Midbrain (tissue), 1 donor: ENCODE measurements at regions not wholly inside any gene's neighbourhood (a gene's known extent, or its start where the extent isn't known, plus 50 kb on each side); places are given as distances from the start of the nearest gene placed in this dataset.
A peak's percentile ranks its signal among the peaks of the same experiment; 100 is the strongest.

ENCODE experiments used
- DNase-seq: peaks from one replicate; lab custom pipeline; 2025; lab: John Stamatoyannopoulos, UW

GRCh38 chr14:96980835-96981234 lies 183.7 kb downstream of the VRK1 start:
- no peak for DNase-seq

DNA sequence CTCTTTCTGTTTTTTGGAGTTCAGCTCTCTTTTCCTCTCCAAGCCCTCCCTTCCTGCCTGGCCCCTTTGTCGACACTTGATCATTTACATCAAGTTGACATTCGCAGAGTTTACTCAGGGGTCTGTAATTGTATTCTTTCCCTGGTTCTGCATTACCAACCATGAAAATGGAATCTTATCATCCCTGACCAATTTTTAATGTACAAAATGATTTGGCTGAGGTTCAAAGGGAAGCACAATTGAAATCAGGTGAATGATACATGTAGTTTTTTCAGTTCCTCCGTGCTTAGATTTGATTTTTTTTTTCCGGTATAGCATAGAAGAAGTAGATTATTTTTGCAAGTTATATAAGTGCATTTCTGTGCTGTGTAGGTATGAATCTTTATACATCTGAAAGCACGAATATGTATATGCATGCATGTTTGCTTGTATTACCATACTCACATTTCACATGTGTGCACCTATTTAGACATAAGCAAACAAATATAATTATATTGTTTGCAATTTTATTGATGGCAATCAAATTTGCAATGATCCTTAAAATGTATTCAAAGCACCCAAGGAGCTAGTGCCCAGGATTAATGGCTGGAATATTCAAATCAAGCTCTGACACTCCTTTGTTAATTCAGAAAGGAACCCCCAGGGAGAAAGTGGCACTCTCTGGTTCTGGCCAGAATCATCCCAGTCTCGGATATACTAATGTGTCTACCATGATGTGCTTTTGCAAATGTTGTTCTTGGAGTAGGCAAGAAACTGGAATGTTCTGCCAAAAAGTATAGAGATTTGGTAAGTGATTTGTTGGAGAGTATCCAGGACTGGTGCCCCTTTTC lies 189.3 kb downstream of the VRK1 start:
- no peak for DNase-seq

DNA sequence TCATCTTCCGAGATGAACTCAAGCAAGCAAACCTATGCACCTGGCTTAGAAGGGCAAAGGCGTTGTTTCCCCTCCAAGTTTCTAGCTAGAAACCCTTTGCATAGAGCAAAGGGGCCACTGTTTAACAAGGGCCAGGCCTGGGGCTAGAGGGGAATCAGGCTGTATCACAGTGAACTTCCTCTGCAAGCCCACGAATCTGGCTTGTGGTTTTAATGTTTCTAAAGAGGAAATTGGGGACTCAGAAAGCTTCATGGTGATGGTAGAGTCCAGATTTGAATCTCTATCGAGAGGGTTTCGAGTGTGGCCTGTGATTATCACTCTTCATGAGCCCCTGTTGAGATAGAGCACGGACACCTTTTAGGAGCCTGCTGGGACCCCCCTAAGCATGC lies 189.9 kb downstream of the VRK1 start:
- no peak for DNase-seq

DNA sequence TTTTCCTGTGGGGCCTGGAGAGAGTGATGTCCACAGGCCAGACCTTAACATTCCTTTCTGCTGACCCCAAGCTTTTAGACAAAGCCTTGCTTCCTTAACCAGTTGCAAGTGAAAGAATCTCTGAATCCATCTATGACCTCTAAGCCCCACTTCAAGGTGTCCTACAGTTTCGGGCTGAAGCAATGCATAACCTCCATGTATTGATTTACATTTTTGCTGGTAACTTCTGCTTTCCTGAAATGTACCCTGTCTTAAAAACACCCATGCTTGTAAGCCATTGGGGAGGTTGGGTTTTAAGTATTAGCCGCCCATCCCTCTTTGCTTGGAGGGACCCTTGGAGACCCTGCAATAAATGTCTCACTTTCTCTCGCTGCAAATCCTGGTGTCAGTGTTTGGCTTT lies 190.6 kb downstream of the VRK1 start:
- DNase-seq, result no peak

DNA sequence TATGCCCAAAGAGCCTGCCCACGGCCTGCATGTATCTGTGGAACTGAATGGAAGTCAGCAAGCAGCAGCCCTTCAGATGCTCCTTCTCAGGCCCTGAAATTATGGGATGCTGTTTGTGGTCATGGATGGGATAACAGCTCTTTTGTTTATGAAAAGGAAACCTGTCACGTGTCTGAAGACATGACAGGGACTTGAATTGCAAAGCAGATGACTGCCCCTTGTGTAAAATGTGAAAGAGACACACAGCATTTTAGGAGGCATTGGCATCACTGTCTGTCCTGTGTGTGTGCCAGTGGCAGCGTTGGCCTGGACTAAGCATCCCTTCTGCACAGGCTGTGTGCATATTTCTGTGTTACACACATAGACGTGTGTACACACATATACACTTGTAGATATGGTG lies 192.1 kb downstream of the VRK1 start:
- DNase-seq, result peak; percentile 66

DNA sequence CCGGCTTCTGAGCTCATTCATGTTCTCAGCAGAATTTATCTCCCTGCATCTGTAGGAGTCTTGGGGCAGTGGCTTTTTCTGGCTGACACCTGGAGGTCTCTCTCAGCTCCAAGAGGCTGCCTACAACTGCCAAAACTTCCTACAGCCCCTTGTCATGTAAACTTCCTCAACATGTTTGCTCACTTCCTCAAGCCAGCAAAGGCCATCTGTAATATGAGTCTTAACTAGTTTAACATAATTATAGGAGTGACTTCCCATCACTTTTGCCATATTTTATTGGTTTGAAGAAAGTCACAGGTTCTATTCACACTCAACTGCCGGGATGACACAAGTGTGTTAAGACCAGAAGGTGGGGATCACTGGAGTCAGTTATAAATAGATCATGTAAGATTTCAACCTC lies 194.0 kb downstream of the VRK1 start:
- DNase-seq, result no peak

- DNase-seq, result no peak
These were observed 197.8 kb downstream of the VRK1 start for GRCh38 chr14:96994999-96995398.

- no peak for DNase-seq
These were observed 200.1 kb downstream of the VRK1 start for GRCh38 chr14:96997269-96997668.

GRCh38 chr14:96997996-96998395 lies 200.8 kb downstream of the VRK1 start:
- no peak for DNase-seq

- no peak for DNase-seq
These were observed 202.5 kb downstream of the VRK1 start for GRCh38 chr14:96999654-97000155.

- no peak for DNase-seq
These were observed 205.3 kb downstream of the VRK1 start for GRCh38 chr14:97002454-97002853.

- DNase-seq, result no peak
These were observed 208.8 kb downstream of the VRK1 start for GRCh38 chr14:97005934-97006333.

DNA sequence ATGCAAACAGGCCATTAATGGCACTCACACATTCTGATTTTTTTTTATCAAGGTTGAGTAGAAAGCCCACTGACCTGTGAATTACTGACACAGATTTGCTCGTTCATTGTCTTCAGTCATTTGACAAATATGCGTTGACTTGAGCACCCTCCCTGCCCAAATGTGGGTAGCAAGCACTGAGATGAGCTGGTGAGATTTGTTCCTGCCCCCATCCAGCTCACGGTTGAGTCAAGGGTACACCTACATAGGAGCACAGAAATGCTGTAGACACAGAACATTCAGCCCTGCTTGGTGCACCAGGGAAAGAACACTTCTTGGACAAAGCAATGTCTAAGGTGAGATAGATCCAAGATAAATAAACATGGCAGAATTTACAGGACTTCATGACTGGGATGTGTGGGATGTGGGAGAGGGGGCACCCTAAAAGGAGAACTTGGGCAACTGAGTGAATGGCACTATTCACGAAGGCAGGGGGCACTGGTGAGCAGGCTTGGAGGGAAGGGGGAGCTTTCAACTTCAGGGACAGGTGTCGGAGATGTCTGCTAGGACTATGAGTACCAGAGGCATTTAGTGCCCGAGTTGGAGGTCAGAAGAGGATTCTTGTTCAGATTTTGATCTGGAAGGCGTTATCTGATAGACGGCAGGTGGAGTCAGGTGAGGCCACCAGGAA lies 213.4 kb downstream of the VRK1 start:
- no peak for DNase-seq

- DNase-seq, result no peak
These were observed 216.7 kb downstream of the VRK1 start for GRCh38 chr14:97013878-97014277.

DNA sequence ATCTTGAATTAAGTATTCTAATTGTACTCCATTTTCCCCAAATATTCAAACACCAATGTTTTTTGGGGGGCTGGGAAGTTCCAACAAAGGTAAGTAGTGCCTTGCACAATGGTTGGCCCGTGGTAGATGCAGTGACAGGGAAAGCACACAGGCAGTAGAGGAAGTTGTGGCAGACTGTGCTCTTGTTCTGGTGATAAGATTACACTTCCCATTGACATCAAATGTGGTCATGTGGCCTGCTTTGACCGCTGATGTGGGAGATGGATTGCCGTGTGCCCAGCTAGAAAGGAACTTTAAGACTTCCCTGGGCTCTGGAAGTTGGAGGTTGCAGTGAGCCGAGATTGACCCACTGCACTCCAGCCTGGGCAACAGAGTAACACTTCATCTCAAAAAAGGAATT lies 223.8 kb downstream of the VRK1 start:
- peak; percentile 24 for DNase-seq

DNA sequence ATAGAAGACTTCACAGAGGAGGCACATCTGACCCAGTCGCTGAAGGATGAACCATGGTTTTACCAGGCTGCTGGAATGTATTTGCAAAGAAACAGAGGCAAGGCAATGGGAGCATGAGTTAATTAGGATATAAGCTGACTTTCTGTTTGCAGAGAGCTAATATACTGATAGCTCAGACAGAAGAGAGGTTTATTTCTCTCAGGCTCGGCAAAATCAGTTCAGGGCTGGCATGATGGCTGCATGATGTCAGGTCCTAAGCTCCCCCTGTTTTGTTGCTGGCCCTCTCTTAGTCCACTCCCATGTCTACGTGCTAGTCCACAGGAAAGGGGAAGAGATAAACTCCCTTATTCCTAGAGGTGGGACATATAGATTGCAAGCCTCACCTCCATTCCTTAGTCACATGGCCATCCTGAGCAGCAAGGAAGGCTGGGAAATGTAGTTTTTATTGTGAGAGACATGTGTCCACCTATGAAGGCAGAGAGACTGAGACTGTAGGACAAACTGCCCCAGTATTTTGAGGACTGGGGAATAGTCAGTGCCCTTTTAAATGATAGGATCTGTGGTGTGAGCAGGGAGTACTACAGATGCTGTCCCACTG lies 224.5 kb downstream of the VRK1 start:
- no peak for DNase-seq

DNA sequence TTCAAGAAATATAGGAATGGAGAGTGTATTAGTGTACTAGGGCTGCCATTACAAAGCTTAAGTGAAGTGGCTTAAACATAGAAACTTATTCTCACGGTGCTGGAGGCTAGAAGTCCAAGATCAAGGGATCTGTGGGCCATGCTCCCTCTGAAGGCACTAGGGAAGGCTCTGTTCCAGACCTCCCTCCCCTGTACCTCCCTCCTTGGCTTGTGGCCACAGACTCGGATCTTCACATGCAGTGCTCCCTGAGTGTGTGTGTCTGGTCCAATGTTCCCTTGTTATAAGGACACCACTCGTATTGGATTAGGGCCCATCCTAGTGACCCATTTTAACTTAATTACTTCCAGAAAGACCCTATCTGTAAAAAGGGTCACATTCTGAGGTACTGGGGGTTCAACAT lies 225.6 kb downstream of the VRK1 start:
- no peak for DNase-seq

DNA sequence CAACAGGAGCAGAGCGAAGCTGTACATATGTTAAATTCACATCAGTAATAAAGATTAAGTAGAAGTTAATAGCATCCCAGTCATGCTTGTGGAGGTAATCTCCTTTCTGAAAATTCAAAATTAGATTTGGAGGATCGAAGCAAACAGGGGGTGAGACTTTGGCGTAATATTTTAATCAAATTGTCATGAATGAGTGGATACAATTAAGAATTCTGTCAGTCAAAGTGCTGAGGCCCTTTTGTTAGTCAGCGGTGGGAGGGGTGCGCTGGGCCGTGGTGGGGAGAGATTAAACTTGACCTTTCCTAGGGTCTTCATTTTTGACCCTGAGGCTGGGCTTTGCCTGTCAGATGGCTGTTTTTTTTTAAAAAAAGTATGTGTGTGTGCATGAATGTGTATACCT lies 226.7 kb downstream of the VRK1 start:
- no peak for DNase-seq

DNA sequence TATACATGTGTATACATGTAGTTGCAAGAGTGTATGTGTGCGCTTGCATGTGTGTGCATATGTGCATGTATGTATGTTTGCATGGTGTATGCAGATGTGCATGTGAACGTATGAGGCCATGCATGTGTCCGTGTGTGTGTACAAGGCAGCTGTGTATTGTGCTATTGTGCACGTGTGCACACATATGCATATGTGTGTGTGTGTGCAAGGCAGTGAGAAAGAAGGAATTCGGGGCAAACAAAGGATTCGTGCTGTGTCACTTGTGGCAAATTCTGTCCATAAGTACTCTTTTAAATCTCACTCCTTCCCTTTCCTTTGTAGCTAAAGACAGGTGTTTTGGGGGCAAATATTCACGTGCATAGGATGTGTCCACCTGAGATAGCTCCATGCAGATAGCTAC lies 227.1 kb downstream of the VRK1 start:
- no peak for DNase-seq

DNA sequence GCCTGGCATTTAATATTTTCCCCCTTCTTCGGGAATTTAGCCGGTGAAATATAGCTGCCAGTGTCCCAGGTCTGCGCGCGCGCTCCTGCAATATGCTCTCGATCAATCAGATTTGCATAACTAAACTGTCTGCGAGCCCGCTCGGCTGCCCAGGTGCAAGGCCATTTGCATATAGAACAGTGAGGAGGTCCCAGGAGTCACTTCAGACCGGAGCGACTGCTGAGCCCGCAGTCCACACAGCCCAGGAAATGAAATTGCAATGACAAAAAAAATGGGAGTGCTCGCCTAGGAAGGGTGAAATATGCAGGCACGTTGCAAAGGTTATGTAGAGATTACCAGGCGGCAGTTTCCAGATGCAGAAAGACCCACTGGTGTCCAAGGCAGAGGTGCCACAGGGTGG lies 228.5 kb downstream of the VRK1 start:
- no peak for DNase-seq

DNA sequence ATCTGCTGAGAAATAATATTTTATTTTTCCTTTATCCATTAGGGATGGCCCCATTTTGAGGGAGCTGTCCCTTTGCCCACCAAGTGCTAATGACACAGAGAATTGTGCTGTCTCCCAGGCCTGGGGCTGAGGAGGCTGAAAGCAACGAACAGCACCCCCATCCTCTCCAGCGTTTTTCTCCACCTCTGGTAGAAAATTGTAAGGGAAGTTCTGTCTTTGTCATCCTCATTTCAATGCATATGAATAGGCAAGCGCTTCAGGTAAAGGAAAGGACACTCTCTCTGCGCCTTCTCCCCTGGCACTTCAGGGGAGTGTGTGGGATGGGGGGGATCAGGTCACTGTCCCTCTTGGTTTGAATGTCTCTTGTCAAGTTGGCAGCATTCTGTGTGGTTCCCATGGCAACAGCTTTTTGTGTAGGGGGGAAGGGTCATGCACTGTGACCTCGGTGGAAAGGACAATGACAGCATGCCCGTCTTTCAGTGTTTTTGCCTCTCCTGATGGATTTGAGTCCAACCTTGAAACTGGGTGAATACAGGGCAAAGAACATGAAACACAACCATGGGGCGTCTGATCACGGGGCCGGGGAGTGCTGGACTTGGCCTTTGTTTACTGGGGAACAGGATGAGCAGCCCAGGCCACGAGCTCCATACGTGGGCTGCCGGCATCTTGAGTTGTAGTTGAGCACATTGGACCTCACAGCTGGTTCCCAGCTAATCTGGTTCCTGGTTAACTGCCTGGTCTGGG lies 230.2 kb downstream of the VRK1 start:
- DNase-seq, result no peak

GRCh38 chr14:97028382-97028781 lies 231.2 kb downstream of the VRK1 start:
- no peak for DNase-seq
